IMR-90 (cell line): ENCODE measurements at regions not wholly inside any gene's neighbourhood (a gene's known extent, or its start where the extent isn't known, plus 50 kb on each side); places are given as distances from the start of the nearest gene placed in this dataset.

Experiments
- ATAC-seq: fragments of 200-7000 bp; cut with Tn5 transposase; 2 replicates; pipeline ENCODE4 v1.9.1; 2020; ENCODE audit warnings: low read depth, mild to moderate bottlenecking, moderate library complexity
- BruUV-seq: library from RNA; stranded (reverse); fragments of 400-500 nt; replicated peaks from 2 replicates; lab custom pipeline; 2021; lab: Mats Ljungman, UMichigan
- CTCF ChIA-PET: fragments of 300-600 bp; formaldehyde crosslinking; extraction: SDS; loops from one replicate; lab custom pipeline; 2021; ENCODE audit warnings: antibody characterized with exemption; lab: Yijun Ruan, JAX
- POLR2A ChIA-PET: fragments of 300-600 bp; sonication (Branson Sonifier 250); formaldehyde crosslinking; loops from one replicate; lab custom pipeline; 2022; ENCODE audit warnings: antibody characterized with exemption; ENCODE audit not compliant: unreplicated experiment; lab: Charles Lee
- DNase-seq: peaks from one replicate; pipeline ENCODE4 v3.0.0; 2013
- H2AFZ ChIP-seq: replicated peaks from 2 replicates; pipeline ENCODE3; 2013; ENCODE audit warnings: low read length, mild to moderate bottlenecking; ENCODE audit not compliant: poor library complexity
- H2AK5ac ChIP-seq: 2 replicates; pipeline ENCODE4 v1.6.1; 2013; ENCODE audit warnings: low read depth, low read length, inconsistent platforms
- H2AK9ac ChIP-seq: replicated peaks from 2 replicates; pipeline ENCODE3; 2013; ENCODE audit warnings: mild to moderate bottlenecking, low read depth, low read length, moderate library complexity; ENCODE audit not compliant: poor library complexity
- H2BK120ac ChIP-seq: 2 replicates; pipeline ENCODE4 v1.6.1; 2013; ENCODE audit warnings: low read depth, low read length, inconsistent platforms
- H2BK15ac ChIP-seq: 3 replicates; pipeline ENCODE4 v1.6.1; 2013; ENCODE audit warnings: low read depth, low read length, inconsistent platforms
- H2BK20ac ChIP-seq: 2 replicates; pipeline ENCODE4 v1.6.1; 2013; ENCODE audit warnings: low read depth, mild to moderate bottlenecking, inconsistent platforms, low read length, moderate library complexity
- H2BK5ac ChIP-seq: 2 replicates; pipeline ENCODE4 v1.6.1; 2013; ENCODE audit warnings: mild to moderate bottlenecking, low read depth, low read length, inconsistent platforms; ENCODE audit not compliant: poor library complexity, severe bottlenecking
- H3K14ac ChIP-seq: replicated peaks from 2 replicates; pipeline ENCODE4 v1.6.1; 2013; ENCODE audit warnings: low read depth, low read length, inconsistent platforms
- H3K18ac ChIP-seq: 2 replicates; pipeline ENCODE4 v1.6.1; 2013; ENCODE audit warnings: low read depth, low read length, control low read depth
- H3K23ac ChIP-seq: 2 replicates; pipeline ENCODE4 v1.6.1; 2013; ENCODE audit warnings: low read depth, low read length, inconsistent platforms
- H3K27ac ChIP-seq: 2 replicates; pipeline ENCODE4 v1.5.1; 2013; ENCODE audit warnings: mild to moderate bottlenecking, control low read depth, low read length; ENCODE audit not compliant: insufficient read depth
- H3K27me3 ChIP-seq: 2 replicates; pipeline ENCODE4 v1.6.1; 2013; ENCODE audit warnings: low read length; ENCODE audit not compliant: control insufficient read depth, insufficient read depth
- H3K36me3 ChIP-seq: 2 replicates; pipeline ENCODE4 v1.6.1; 2013; ENCODE audit warnings: low read length, mixed read lengths; ENCODE audit not compliant: control insufficient read depth, insufficient read depth
- H3K4ac ChIP-seq: 2 replicates; pipeline ENCODE4 v1.6.1; 2013; ENCODE audit warnings: low read depth, low read length, inconsistent platforms
- H3K4me1 ChIP-seq: 2 replicates; pipeline ENCODE4 v1.6.1; 2013; ENCODE audit warnings: low read length, mixed read lengths; ENCODE audit not compliant: control insufficient read depth, insufficient read depth
- H3K4me2 ChIP-seq: 2 replicates; pipeline ENCODE4 v1.6.1; 2013; ENCODE audit warnings: low read depth, mild to moderate bottlenecking, control low read depth, low read length, moderate library complexity
- H3K4me3 ChIP-seq: 2 replicates; pipeline ENCODE4 v1.5.1; 2013; ENCODE audit warnings: low read depth, mild to moderate bottlenecking, control low read depth, low read length, moderate library complexity; ENCODE audit not compliant: insufficient read depth
- H3K56ac ChIP-seq: 2 replicates; pipeline ENCODE4 v1.6.1; 2013; ENCODE audit warnings: low read length, inconsistent platforms; ENCODE audit not compliant: insufficient read depth; ENCODE audit errors: extremely low read depth
- H3K79me1 ChIP-seq, 2 experiments: 2 replicates each; pipeline ENCODE4 v1.6.1; 2013; ENCODE audit warnings: low read length in 2 of 2, inconsistent platforms in 1 of 2, low read depth in 1 of 2
- H3K9ac ChIP-seq: 2 replicates; pipeline ENCODE4 v1.6.1; 2013; ENCODE audit warnings: low read depth, low read length, control low read depth
- H3K9me1 ChIP-seq: 2 replicates; pipeline ENCODE4 v1.6.1; 2013; ENCODE audit warnings: low read length, inconsistent platforms; ENCODE audit not compliant: insufficient read depth
- H3K9me3 ChIP-seq: 2 replicates; pipeline ENCODE4 v1.6.1; 2013; ENCODE audit warnings: low read length; ENCODE audit not compliant: control insufficient read depth, insufficient read depth
- H4K20me1 ChIP-seq: 2 replicates; pipeline ENCODE4 v1.6.1; 2013; ENCODE audit warnings: low read length, inconsistent platforms; ENCODE audit not compliant: insufficient read depth
- H4K5ac ChIP-seq: 2 replicates; pipeline ENCODE4 v1.6.1; 2013; ENCODE audit warnings: mild to moderate bottlenecking, low read depth, low read length, control low read depth
- H4K8ac ChIP-seq, 2 experiments: 2 replicates each; pipeline ENCODE4 v1.6.1; 2013; ENCODE audit warnings: low read depth in 2 of 2, low read length in 2 of 2, control low read depth in 1 of 2, inconsistent platforms in 1 of 2
- H4K91ac ChIP-seq: 2 replicates; pipeline ENCODE4 v1.6.1; 2013; ENCODE audit warnings: low read depth, low read length, inconsistent platforms; ENCODE audit not compliant: insufficient read depth
- BHLHE40 ChIP-seq: fragments of 150-350 bp; IDR thresholded peaks from 2 replicates; pipeline ENCODE4 v1.6.1; 2016; ENCODE audit warnings: mild to moderate bottlenecking, low read depth, low read length
- CEBPB ChIP-seq: IDR thresholded peaks from 2 replicates; pipeline ENCODE4 v1.6.1; 2012; ENCODE audit warnings: low read depth, low read length, improper control_type of control experiment
- CHD1 ChIP-seq: IDR thresholded peaks from 2 replicates; pipeline ENCODE4 v1.6.1; 2012; ENCODE audit warnings: low read depth, low read length, improper control_type of control experiment
- FOS ChIP-seq: fragments of 150-350 bp; IDR thresholded peaks from 2 replicates; pipeline ENCODE4 v1.6.1; 2016; ENCODE audit warnings: low read depth, low read length
- MAFK ChIP-seq: IDR thresholded peaks from 2 replicates; pipeline ENCODE4 v1.6.1; 2012; ENCODE audit warnings: low read depth, low read length, improper control_type of control experiment
- MAZ ChIP-seq: IDR thresholded peaks from 2 replicates; pipeline ENCODE4 v1.6.1; 2012; ENCODE audit warnings: low read depth, mild to moderate bottlenecking, low read length, improper control_type of control experiment, moderate library complexity, borderline replicate concordance
- MXI1 ChIP-seq: IDR thresholded peaks from 2 replicates; pipeline ENCODE4 v1.6.1; 2012; ENCODE audit warnings: low read depth, mild to moderate bottlenecking, low read length, moderate library complexity, borderline replicate concordance
- NFE2L2 ChIP-seq: fragments of 150-350 bp; IDR thresholded peaks from 2 replicates; pipeline ENCODE4 v1.6.1; 2016; ENCODE audit warnings: low read depth, mild to moderate bottlenecking, low read length
- POLR2A ChIP-seq: IDR thresholded peaks from 2 replicates; pipeline ENCODE4 v1.6.1; 2012; ENCODE audit warnings: mild to moderate bottlenecking, low read depth, low read length
- RAD21 ChIP-seq: IDR thresholded peaks from 2 replicates; pipeline ENCODE4 v1.6.1; 2012; ENCODE audit warnings: low read length, improper control_type of control experiment
- RCOR1 ChIP-seq: IDR thresholded peaks from 2 replicates; pipeline ENCODE4 v1.6.1; 2012; ENCODE audit warnings: mild to moderate bottlenecking, low read length, improper control_type of control experiment; ENCODE audit not compliant: insufficient replicate concordance
- RFX5 ChIP-seq: IDR thresholded peaks from 2 replicates; pipeline ENCODE4 v1.8.0; 2012; ENCODE audit warnings: low read depth, mild to moderate bottlenecking, low read length, moderate library complexity
- SMC3 ChIP-seq: fragments of 150-350 bp; IDR thresholded peaks from 2 replicates; pipeline ENCODE4 v1.6.1; 2016; ENCODE audit warnings: low read depth, mild to moderate bottlenecking, antibody characterized with exemption, low read length, moderate library complexity
- WGBS, 2 experiments: methylation state at CpG; one replicate each; pipeline versions ENCODE4 v1.1.5 to v1.1.7; 2013; ENCODE audit warnings: missing lambda C conversion rate in 2 of 2; ENCODE audit not compliant: insufficient read length in 1 of 2; ENCODE audit errors: extremely low coverage in 2 of 2; 5-methylcytosine and 5-hydroxymethylcytosine counted together
- dilution Hi-C: fragments of 300-500 bp; cut with HindIII; formaldehyde crosslinking; loops from one replicate; pipeline ENCODE4 v1.14.3; 2018; ENCODE audit warnings: low sequenced_read_pairs; ENCODE audit not compliant: unreplicated experiment
- in situ Hi-C: fragments of 300-500 bp; cut with MboI; formaldehyde crosslinking; loops from 3 replicates; pipeline ENCODE4 v1.14.3; 2019; ENCODE audit warnings: low sequenced_read_pairs, inconsistent platforms, mixed read lengths
- intact Hi-C: fragments of 100-400 bp; cut with micrococcal nuclease; formaldehyde crosslinking; loops from 2 replicates; pipeline ENCODE4 v1.10.0; 2022
- TF ChIP-seq, protein P1 (sequence below): conservative IDR thresholded peaks from 2 replicates; pipeline ENCODE4 v1.5.1; 2012; ENCODE audit warnings: mild to moderate bottlenecking, low read depth, low read length, improper control_type of control experiment
- TF ChIP-seq, protein P2 (sequence below): fragments of 150-350 bp; IDR thresholded peaks from 2 replicates; pipeline ENCODE4 v1.6.1; 2016; ENCODE audit warnings: low read depth, mild to moderate bottlenecking, low read length, moderate library complexity, borderline replicate concordance
- TF ChIP-seq, protein P3 (sequence below): fragments of 150-350 bp; IDR thresholded peaks from 2 replicates; pipeline ENCODE4 v1.6.1; 2017; ENCODE audit warnings: mild to moderate bottlenecking, antibody characterized with exemption, low read length, low read depth

DNA sequence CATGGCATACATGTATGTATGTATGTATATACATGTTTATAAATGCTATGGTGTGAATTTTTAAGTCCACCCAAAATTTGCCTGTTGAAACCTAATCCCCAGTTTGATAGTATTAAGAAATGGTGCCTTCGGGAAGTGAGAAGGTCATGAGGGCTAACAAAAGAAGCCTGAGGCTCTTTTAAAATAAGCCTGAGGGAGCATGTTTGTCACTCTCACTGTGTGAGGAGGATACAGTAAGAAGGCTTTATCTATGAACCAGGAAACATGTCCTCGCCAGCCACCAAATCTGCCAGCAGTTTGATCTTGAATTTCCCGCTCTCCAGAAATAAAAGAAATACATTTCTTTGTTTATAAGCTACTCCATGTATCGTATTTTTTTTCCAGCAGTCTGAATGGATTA is 163.0 kb upstream of the LINC00305 start:
- no peak overlapping the region for H4K91ac ChIP-seq
- H2AFZ ChIP-seq = no peak overlapping the region
- ATAC-seq = no peak
- no peaks in the 10 kb centered on the region for H4K20me1 ChIP-seq
- no peak overlapping the region for H2BK20ac ChIP-seq
- no peak overlapping the region for H3K56ac ChIP-seq
- H3K27me3 ChIP-seq = no peaks in the 10 kb centered on the region
- H2BK5ac ChIP-seq = no peak overlapping the region
- TF ChIP-seq FOS (no peak), SMC3 (no peak), POLR2A (no peak), RAD21 (no peak), RCOR1 (no peak), MAFK (no peak), NFE2L2 (no peak), RFX5 (no peak), CEBPB (no peak), CHD1 (no peak), MXI1 (no peak), MAZ (no peak), BHLHE40 (no peak)
- TF ChIP-seq, protein P1, sequence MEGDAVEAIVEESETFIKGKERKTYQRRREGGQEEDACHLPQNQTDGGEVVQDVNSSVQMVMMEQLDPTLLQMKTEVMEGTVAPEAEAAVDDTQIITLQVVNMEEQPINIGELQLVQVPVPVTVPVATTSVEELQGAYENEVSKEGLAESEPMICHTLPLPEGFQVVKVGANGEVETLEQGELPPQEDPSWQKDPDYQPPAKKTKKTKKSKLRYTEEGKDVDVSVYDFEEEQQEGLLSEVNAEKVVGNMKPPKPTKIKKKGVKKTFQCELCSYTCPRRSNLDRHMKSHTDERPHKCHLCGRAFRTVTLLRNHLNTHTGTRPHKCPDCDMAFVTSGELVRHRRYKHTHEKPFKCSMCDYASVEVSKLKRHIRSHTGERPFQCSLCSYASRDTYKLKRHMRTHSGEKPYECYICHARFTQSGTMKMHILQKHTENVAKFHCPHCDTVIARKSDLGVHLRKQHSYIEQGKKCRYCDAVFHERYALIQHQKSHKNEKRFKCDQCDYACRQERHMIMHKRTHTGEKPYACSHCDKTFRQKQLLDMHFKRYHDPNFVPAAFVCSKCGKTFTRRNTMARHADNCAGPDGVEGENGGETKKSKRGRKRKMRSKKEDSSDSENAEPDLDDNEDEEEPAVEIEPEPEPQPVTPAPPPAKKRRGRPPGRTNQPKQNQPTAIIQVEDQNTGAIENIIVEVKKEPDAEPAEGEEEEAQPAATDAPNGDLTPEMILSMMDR = no peak
- TF ChIP-seq, protein P2, sequence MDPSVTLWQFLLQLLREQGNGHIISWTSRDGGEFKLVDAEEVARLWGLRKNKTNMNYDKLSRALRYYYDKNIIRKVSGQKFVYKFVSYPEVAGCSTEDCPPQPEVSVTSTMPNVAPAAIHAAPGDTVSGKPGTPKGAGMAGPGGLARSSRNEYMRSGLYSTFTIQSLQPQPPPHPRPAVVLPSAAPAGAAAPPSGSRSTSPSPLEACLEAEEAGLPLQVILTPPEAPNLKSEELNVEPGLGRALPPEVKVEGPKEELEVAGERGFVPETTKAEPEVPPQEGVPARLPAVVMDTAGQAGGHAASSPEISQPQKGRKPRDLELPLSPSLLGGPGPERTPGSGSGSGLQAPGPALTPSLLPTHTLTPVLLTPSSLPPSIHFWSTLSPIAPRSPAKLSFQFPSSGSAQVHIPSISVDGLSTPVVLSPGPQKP = no peak
- TF ChIP-seq, protein P3, sequence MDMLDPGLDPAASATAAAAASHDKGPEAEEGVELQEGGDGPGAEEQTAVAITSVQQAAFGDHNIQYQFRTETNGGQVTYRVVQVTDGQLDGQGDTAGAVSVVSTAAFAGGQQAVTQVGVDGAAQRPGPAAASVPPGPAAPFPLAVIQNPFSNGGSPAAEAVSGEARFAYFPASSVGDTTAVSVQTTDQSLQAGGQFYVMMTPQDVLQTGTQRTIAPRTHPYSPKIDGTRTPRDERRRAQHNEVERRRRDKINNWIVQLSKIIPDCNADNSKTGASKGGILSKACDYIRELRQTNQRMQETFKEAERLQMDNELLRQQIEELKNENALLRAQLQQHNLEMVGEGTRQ = no peak
- dilution Hi-C loops = no loop called here
- no peak overlapping the region for H3K4ac ChIP-seq
- DNase-seq = no peak
- H3K18ac ChIP-seq = no peak overlapping the region
- no peak overlapping the region for H3K9ac ChIP-seq
- in situ Hi-C loops = no loop called here
- H3K36me3 ChIP-seq = no peaks in the 10 kb centered on the region
- H3K4me1 ChIP-seq = no peaks in the 10 kb centered on the region
- no peaks in the 10 kb centered on the region for H3K9me1 ChIP-seq
- no peak overlapping the region for H3K23ac ChIP-seq
- intact Hi-C loops = no loop called here
- no peak overlapping the region for H2AK5ac ChIP-seq
- no CpG with 5 or more reads among the region's 4 CpGs for WGBS, 2 experiments
- no peaks in the 10 kb centered on the region for H3K79me1 ChIP-seq
- BruUV-seq = no TSS peak
- H3K14ac ChIP-seq = no peak overlapping the region
- no peak overlapping the region for H3K4me3 ChIP-seq
- H4K8ac ChIP-seq = no peak overlapping the region
- H2BK15ac ChIP-seq = no peak overlapping the region
- H3K9me3 ChIP-seq = no peaks in the 10 kb centered on the region; the same call in 1 of the 2 replicates
- no peak overlapping the region for H3K4me2 ChIP-seq
- ChIA-PET POLR2A (no interaction called here), CTCF (no interaction called here)
- no peak overlapping the region for H4K5ac ChIP-seq
- H3K27ac ChIP-seq = no peak overlapping the region
- H2BK120ac ChIP-seq = no peak overlapping the region
- no peak overlapping the region for H2AK9ac ChIP-seq
